ENCODE measurements at regions not wholly inside any gene's neighbourhood (a gene's known extent, or its start where the extent isn't known, plus 50 kb on each side); places are given as distances from the start of the nearest gene placed in this dataset.

- intact Hi-C loops (cut with micrococcal nuclease): no loop called here
- no peak for TF ChIP-seq CTCF (IDR thresholded peaks at IDR 0.05)
- H3K4me3 Mint-ChIP-seq: no peak overlapping the region
- CTCF ChIA-PET: no interaction called here
- peaks cover 2% of the 10 kb centered on the region for H3K9me3 Mint-ChIP-seq
- H3K4me1 Mint-ChIP-seq (ENCODE audit: low read depth): no peaks in the 10 kb centered on the region
- H3K27me3 Mint-ChIP-seq: no peaks in the 10 kb centered on the region
- POLR2A ChIA-PET: no interaction called here
- no peak for ATAC-seq
- H3K27ac Mint-ChIP-seq: no peak overlapping the region
- no peak for DNase-seq
- H3K36me3 Mint-ChIP-seq (ENCODE audit: low read depth): no peaks in the 10 kb centered on the region
Observed at GRCh38 chr12:58761308-58761707, 159.0 kb downstream of the LRIG3 start.

- POLR2A ChIA-PET: no interaction called here
Observed at GRCh38 chr12:58764100-58764953, 156.0 kb downstream of the LRIG3 start.

DNA sequence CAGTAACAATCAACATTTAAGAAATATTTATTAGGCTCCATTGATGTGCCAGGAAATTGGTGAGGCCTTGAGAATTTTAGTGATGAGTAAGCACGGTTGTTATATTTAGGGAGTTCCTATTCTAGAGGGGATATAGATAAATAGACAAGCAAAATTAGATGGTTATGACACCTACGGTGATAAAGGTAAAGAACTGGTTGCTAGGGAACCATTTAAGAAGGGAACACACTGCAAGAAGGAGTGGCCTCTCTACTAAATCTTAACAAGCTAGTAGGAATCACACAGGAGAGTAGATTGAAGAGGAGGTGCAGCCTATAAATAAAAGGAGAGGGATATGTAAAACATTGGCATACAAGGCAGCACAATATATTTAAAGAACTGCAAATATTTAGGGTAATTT lies 155.2 kb downstream of the LRIG3 start:
- ChIA-PET POLR2A (no interaction called here), CTCF (no interaction called here)
- Mint-ChIP-seq H3K27ac (no peak overlapping the region), H3K36me3 (ENCODE audit: low read depth) (no peaks in the 10 kb centered on the region), H3K4me1 (ENCODE audit: low read depth) (no peaks in the 10 kb centered on the region), H3K9me3 (peaks cover 8% of the 10 kb centered on the region), H3K27me3 (no peaks in the 10 kb centered on the region), H3K4me3 (no peak overlapping the region)
- no peak for TF ChIP-seq CTCF (IDR thresholded peaks at IDR 0.05)
- intact Hi-C loops (cut with micrococcal nuclease): no loop called here
- ATAC-seq (no peak), DNase-seq (no peak)

More at GRCh38 chr12:58764100-58764953, 156.0 kb downstream of the LRIG3 start:
- Mint-ChIP-seq H3K27me3 (no peaks in the 10 kb centered on the region), H3K27ac (no peak overlapping the region), H3K4me1 (ENCODE audit: low read depth) (no peaks in the 10 kb centered on the region), H3K36me3 (ENCODE audit: low read depth) (no peaks in the 10 kb centered on the region), H3K4me3 (no peak overlapping the region), H3K9me3 (peaks cover 4% of the 10 kb centered on the region)
- intact Hi-C loops (cut with micrococcal nuclease): no loop called here
- no peak for DNase-seq
- no peak for TF ChIP-seq CTCF (IDR thresholded peaks at IDR 0.05)
- CTCF ChIA-PET: no interaction called here
- ATAC-seq: no peak

DNA sequence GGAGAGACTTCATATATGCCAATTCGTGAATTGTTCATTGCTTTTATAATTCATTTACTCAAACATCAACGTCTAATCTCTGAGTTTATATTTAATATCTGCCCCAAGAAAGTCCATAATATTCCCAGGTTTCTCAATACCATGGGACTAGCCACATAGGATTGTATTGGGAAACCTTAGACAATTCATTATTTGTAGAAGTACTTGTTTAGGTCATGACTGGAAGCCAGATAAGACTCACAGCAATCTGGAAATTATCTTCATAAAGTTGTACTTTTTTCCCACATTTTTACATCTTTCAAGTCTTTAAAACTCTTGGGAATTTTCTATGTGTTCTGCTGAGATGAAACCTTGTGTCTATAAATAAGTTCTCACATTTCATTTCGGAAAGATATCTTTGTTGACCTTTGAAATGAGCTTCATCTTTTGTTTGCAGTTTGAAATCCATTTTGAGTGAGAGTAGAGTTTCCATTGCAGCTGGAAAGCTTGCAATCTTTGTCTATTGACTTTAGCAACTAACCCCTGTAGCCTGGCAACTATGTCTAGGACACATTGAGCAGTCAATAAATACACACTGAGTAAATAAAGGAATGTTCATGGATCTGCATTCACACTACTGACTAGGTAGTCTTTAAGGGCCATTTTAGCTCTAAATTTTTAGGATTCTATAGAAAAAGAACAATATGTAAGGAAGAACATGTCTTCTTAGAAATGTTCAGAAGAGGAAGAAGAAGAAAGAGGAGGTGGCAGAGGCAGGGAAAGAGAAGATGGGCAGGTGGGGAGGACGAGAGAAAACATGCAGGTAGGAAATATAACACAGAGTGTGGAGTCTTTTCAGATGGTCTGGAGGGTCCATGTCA lies 154.4 kb downstream of the LRIG3 start:
- no peak for TF ChIP-seq CTCF (IDR thresholded peaks at IDR 0.05)

DNA sequence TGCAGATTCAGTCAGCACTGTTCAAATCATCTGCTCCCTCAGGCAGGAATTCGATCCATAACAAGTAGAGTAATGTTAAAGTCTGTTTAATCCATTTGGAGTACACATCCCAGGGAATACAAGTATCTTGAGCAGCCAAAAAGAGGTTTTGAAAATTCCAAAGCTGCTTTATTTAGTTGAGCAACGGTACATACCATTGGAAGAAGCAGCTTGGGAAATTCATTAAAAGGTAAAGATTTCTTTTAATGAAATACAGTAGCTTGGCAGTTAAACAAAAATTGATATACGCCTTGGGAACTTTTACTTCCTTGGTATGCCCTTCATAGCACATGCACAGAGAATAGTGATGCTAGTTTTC lies 153.8 kb downstream of the LRIG3 start:
- Mint-ChIP-seq H3K4me3 (no peak overlapping the region), H3K27ac (no peak overlapping the region), H3K36me3 (ENCODE audit: low read depth) (no peaks in the 10 kb centered on the region), H3K9me3 (peaks cover 8% of the 10 kb centered on the region), H3K4me1 (ENCODE audit: low read depth) (no peaks in the 10 kb centered on the region), H3K27me3 (no peaks in the 10 kb centered on the region)
- TF ChIP-seq CTCF (IDR thresholded peaks at IDR 0.05): no peak
- ChIA-PET CTCF (no interaction called here), POLR2A (no interaction called here)
- intact Hi-C loops (cut with micrococcal nuclease): no loop called here
- ATAC-seq: no peak
- no peak for DNase-seq

More for the DNA sequence above, 154.4 kb downstream of the LRIG3 start:
- Mint-ChIP-seq H3K27ac (no peak overlapping the region), H3K4me3 (no peak overlapping the region), H3K36me3 (ENCODE audit: low read depth) (no peaks in the 10 kb centered on the region), H3K27me3 (no peaks in the 10 kb centered on the region), H3K4me1 (ENCODE audit: low read depth) (no peaks in the 10 kb centered on the region), H3K9me3 (peaks cover 8% of the 10 kb centered on the region)
- POLR2A ChIA-PET: no interaction called here
- CTCF ChIA-PET: no interaction called here
- intact Hi-C loops (cut with micrococcal nuclease): no loop called here
- no peak for DNase-seq
- no peak for ATAC-seq
